Suprapubic skin (tissue), 4 donors: ENCODE measurements at regions not wholly inside any gene's neighbourhood (a gene's known extent, or its start where the extent isn't known, plus 50 kb on each side); places are given as distances from the start of the nearest gene placed in this dataset.

Experiments
- DNase-seq, 2 donors: peaks; one replicate each; pipeline ENCODE4 v3.0.0-alpha.2; 2019; ENCODE audit warnings: low spot score in 2 of 2
- H3K27ac ChIP-seq: fragments of 200-600 bp; sonication (generic); one replicate; pipeline ENCODE4 v1.5.1; 2019
- H3K27me3 ChIP-seq: fragments of 200-600 bp; sonication (generic); one replicate; pipeline ENCODE4 v1.5.1; 2019
- H3K36me3 ChIP-seq: fragments of 200-600 bp; sonication (generic); one replicate; pipeline ENCODE4 v1.5.1; 2019
- H3K4me1 ChIP-seq: fragments of 200-600 bp; sonication (generic); one replicate; pipeline ENCODE4 v1.5.1; 2019
- H3K4me3 ChIP-seq: fragments of 200-600 bp; sonication (generic); one replicate; pipeline ENCODE4 v1.5.1; 2019; ENCODE audit warnings: mild to moderate bottlenecking
- H3K9me3 ChIP-seq: fragments of 200-600 bp; sonication (generic); one replicate; pipeline ENCODE4 v1.5.1; 2019
- CTCF ChIP-seq, 2 donors: fragments of 200-600 bp in 1 of 2; fragments of 450-650 bp in 1 of 2; sonication (generic) in 1 of 2; IDR thresholded peaks; one replicate each; pipeline ENCODE4 v1.5.1; 2016 to 2019; ENCODE audit warnings: antibody characterized with exemption in 2 of 2, mild to moderate bottlenecking in 1 of 2, moderate library complexity in 1 of 2
- EP300 ChIP-seq: sonication (generic); formaldehyde crosslinking; IDR thresholded peaks from one replicate; pipeline ENCODE4 v1.6.1; 2017; ENCODE audit warnings: antibody characterized with exemption
- POLR2A ChIP-seq, 2 donors: fragments of 450-650 bp; IDR thresholded peaks; one replicate each; pipeline ENCODE4 v1.6.1; 2017; ENCODE audit warnings: antibody characterized with exemption in 2 of 2, mild to moderate bottlenecking in 2 of 2, moderate library complexity in 2 of 2
- POLR2AphosphoS5 ChIP-seq, 3 donors: sonication (generic); formaldehyde crosslinking; IDR thresholded peaks; one replicate each; pipeline ENCODE4 v1.6.1; 2017; ENCODE audit warnings: antibody characterized with exemption in 3 of 3
- WGBS: methylation state at CpG from one replicate; pipeline ENCODE4 v1.1.5; 2018; 5-methylcytosine and 5-hydroxymethylcytosine counted together

- H3K27ac ChIP-seq = peak overlapping the region; percentile 51
- TF ChIP-seq EP300 = no peak
- TF ChIP-seq CTCF (IDR thresholded peaks at IDR 0.05) = no peak
- no peaks in the 10 kb centered on the region for H3K36me3 ChIP-seq
- peaks cover 12% of the 10 kb centered on the region for H3K4me1 ChIP-seq
- H3K4me3 ChIP-seq = no peak overlapping the region
- no peak for DNase-seq
- WGBS = 68% methylated on average over 3 of the region's 3 CpGs
- no peaks in the 10 kb centered on the region for H3K27me3 ChIP-seq
- H3K9me3 ChIP-seq = no peaks in the 10 kb centered on the region
Measured at GRCh38 chr6:168967281-168967925, 286.2 kb downstream of the THBS2 start.

- TF ChIP-seq CTCF (IDR thresholded peaks at IDR 0.05) (no peak), EP300 (no peak), POLR2AphosphoS5 (IDR thresholded peaks at IDR 0.05) (no peak), POLR2A (IDR thresholded peaks at IDR 0.05) (no peak)
- Histone ChIP-seq H3K4me1 (peaks cover 12% of the 10 kb centered on the region), H3K9me3 (no peaks in the 10 kb centered on the region), H3K27me3 (no peaks in the 10 kb centered on the region), H3K4me3 (no peak overlapping the region), H3K36me3 (no peaks in the 10 kb centered on the region), H3K27ac (peak overlapping the region; percentile 66)
- WGBS = 52% methylated on average over 14 of the region's 14 CpGs
- DNase-seq = no peak
Measured at GRCh38 chr6:168964138-168964835, 289.4 kb downstream of the THBS2 start.

GRCh38 chr6:168962886-168963285, 290.8 kb downstream of the THBS2 start:
- no peaks in the 10 kb centered on the region for H3K27me3 ChIP-seq
- peak in 1 of 2 donors; percentile 75 for DNase-seq
- TF ChIP-seq POLR2A (IDR thresholded peaks at IDR 0.05) (no peak), CTCF (IDR thresholded peaks at IDR 0.05) (no peak), POLR2AphosphoS5 (IDR thresholded peaks at IDR 0.05) (no peak), EP300 (no peak)
- H3K4me1 ChIP-seq = peaks cover 7% of the 10 kb centered on the region
- H3K9me3 ChIP-seq = no peaks in the 10 kb centered on the region
- no peak overlapping the region for H3K4me3 ChIP-seq
- 58% methylated on average over 14 of the region's 14 CpGs for WGBS
- H3K27ac ChIP-seq = no peak overlapping the region
- H3K36me3 ChIP-seq = no peaks in the 10 kb centered on the region

- H3K36me3 ChIP-seq = no peaks in the 10 kb centered on the region
- H3K9me3 ChIP-seq = no peaks in the 10 kb centered on the region
- DNase-seq = no peak
- no peak overlapping the region for H3K27ac ChIP-seq
- no peaks in the 10 kb centered on the region for H3K4me1 ChIP-seq
- H3K27me3 ChIP-seq = no peaks in the 10 kb centered on the region
- WGBS = 88% methylated on average over 13 of the region's 13 CpGs
- H3K4me3 ChIP-seq = no peak overlapping the region
- no peak for TF ChIP-seq CTCF (IDR thresholded peaks at IDR 0.05)
- TF ChIP-seq EP300 = no peak
- TF ChIP-seq POLR2AphosphoS5 (IDR thresholded peaks at IDR 0.05) = no peak
- no peak for TF ChIP-seq POLR2A (IDR thresholded peaks at IDR 0.05)
Measured at GRCh38 chr6:168961264-168961656, 292.4 kb downstream of the THBS2 start.

- H3K27ac ChIP-seq = no peak overlapping the region
- no peak overlapping the region for H3K4me3 ChIP-seq
- WGBS = 84% methylated on average over 11 of the region's 11 CpGs
- DNase-seq = no peak
- H3K9me3 ChIP-seq = no peaks in the 10 kb centered on the region
- no peaks in the 10 kb centered on the region for H3K4me1 ChIP-seq
- H3K36me3 ChIP-seq = no peaks in the 10 kb centered on the region
- TF ChIP-seq POLR2AphosphoS5 (IDR thresholded peaks at IDR 0.05) (no peak), CTCF (IDR thresholded peaks at IDR 0.05) (no peak), POLR2A (IDR thresholded peaks at IDR 0.05) (no peak), EP300 (no peak)
- no peaks in the 10 kb centered on the region for H3K27me3 ChIP-seq
Measured at GRCh38 chr6:168960551-168961263, 292.9 kb downstream of the THBS2 start.
